K562 (cell line): ENCODE measurements at regions not wholly inside any gene's neighbourhood (a gene's known extent, or its start where the extent isn't known, plus 50 kb on each side); places are given as distances from the start of the nearest gene placed in this dataset.

Experiments used
- ATAC-seq: fragments of 200-7000 bp; cut with Tn5 transposase; 3 replicates; pipeline ENCODE4 v1.9.1; 2020; ENCODE audit warnings: moderate library complexity
- BruUV-seq: library from RNA; stranded (reverse); fragments of 400-500 nt; replicated peaks from 2 replicates; lab custom pipeline; 2021; lab: Mats Ljungman, UMichigan
- CTCF ChIA-PET: fragments of 300-600 bp; formaldehyde crosslinking; extraction: SDS; loops from one replicate; lab custom pipeline; 2021; ENCODE audit warnings: low intra/inter-chr PET ratio; lab: Yijun Ruan, JAX
- POLR2A ChIA-PET: fragments of 300-600, 350-650 bp; sonication (Branson Sonifier 250); formaldehyde crosslinking; extraction: SDS; loops from one replicate; lab custom pipeline; 2021; ENCODE audit warnings: antibody characterized with exemption, inconsistent platforms; lab: Yijun Ruan, JAX
- DNase-seq, 4 experiments: peaks; one replicate each; pipeline versions ENCODE4 v3.0.0 to v3.0.0-alpha.2; 2011 to 2018; ENCODE audit warnings: low spot score in 3 of 4, mixed read lengths in 3 of 4; ENCODE audit errors: extremely low read depth in 1 of 4
- FAIRE-seq: peaks from 2 replicates; lab custom pipeline; 2011; peaks lifted over from hg19 to GRCh38; lab: Jason Lieb, UNC
- H2AFZ ChIP-seq: 2 replicates; pipeline ENCODE4 v1.6.0; 2011; ENCODE audit warnings: low read depth, low read length, control low read depth, inconsistent platforms
- H3K27ac ChIP-seq: fragments of 200-600 bp; 3 replicates; pipeline ENCODE4 v1.8.0; 2011; ENCODE audit warnings: low read depth, mild to moderate bottlenecking, control low read depth, inconsistent platforms, low read length, moderate library complexity, mixed read lengths; ENCODE audit errors: extremely low read depth
- H3K27me3 ChIP-seq, 2 experiments: fragments of 300-600 bp in 1 of 2; 2 replicates in 1 of 2; 3 replicates in 1 of 2; pipeline versions ENCODE4 v1.6.0 to v1.8.0; 2011; ENCODE audit warnings: inconsistent platforms in 2 of 2, low read length in 2 of 2, mild to moderate bottlenecking in 1 of 2, mixed read lengths in 1 of 2, moderate library complexity in 1 of 2; ENCODE audit not compliant: control insufficient read depth in 2 of 2, insufficient read depth in 2 of 2
- H3K36me3 ChIP-seq: fragments of 300-600 bp; 3 replicates; pipeline ENCODE4 v1.8.0; 2011; ENCODE audit warnings: mild to moderate bottlenecking, low read length, inconsistent platforms; ENCODE audit not compliant: control insufficient read depth, insufficient read depth
- H3K4me1 ChIP-seq, 2 experiments: fragments of 200-600 bp in 1 of 2; replicated peaks in 1 of 2; 2 replicates in 1 of 2; 3 replicates in 1 of 2; pipeline versions ENCODE4 v1.5.1 to v1.8.0; 2011; ENCODE audit warnings: inconsistent platforms in 2 of 2, low read length in 2 of 2, mild to moderate bottlenecking in 1 of 2, mixed read lengths in 1 of 2, moderate library complexity in 1 of 2; ENCODE audit not compliant: control insufficient read depth in 2 of 2, insufficient read depth in 2 of 2
- H3K4me2 ChIP-seq: 2 replicates; pipeline ENCODE4 v1.6.1; 2011; ENCODE audit warnings: low read length, control low read depth, inconsistent platforms, mixed read lengths; ENCODE audit not compliant: insufficient read depth
- H3K4me3 ChIP-seq: fragments of 200-600 bp; sonication (generic), shearing (Covaris generic); 2 replicates; pipeline ENCODE4 v1.5.1; 2016; ENCODE audit warnings: control low read depth, inconsistent platforms
- H3K79me2 ChIP-seq: fragments of 200-600 bp; 3 replicates; pipeline ENCODE4 v1.8.0; 2011; ENCODE audit warnings: low read length, inconsistent platforms; ENCODE audit not compliant: control insufficient read depth, insufficient read depth
- H3K9ac ChIP-seq, 2 experiments: 2 replicates each; pipeline versions ENCODE4 v1.6.0 to v1.6.1; 2011; ENCODE audit warnings: low read depth in 2 of 2, low read length in 2 of 2, control low read depth in 1 of 2, inconsistent platforms in 1 of 2, mild to moderate bottlenecking in 1 of 2, mixed read lengths in 1 of 2; ENCODE audit not compliant: insufficient read depth in 1 of 2
- H3K9me1 ChIP-seq: one replicate; pipeline ENCODE4 v1.6.0; 2011; ENCODE audit warnings: inconsistent platforms, mild to moderate bottlenecking, low read length, moderate library complexity; ENCODE audit not compliant: control insufficient read depth, insufficient read depth
- H3K9me3 ChIP-seq: replicated peaks from 2 replicates; pipeline ENCODE4 v1.5.1; 2011; ENCODE audit warnings: low read depth, low read length, inconsistent platforms; ENCODE audit not compliant: control insufficient read depth, insufficient read depth
- H4K20me1 ChIP-seq: replicated peaks from 2 replicates; pipeline ENCODE4 v1.6.1; 2011; ENCODE audit warnings: low read length, inconsistent platforms, mixed read lengths; ENCODE audit not compliant: control insufficient read depth, insufficient read depth
- STAT5A ChIP-seq: IDR thresholded peaks from 2 replicates; pipeline ENCODE4 v1.6.1; 2012; ENCODE audit warnings: low read length, inconsistent platforms, borderline replicate concordance
- ZNF408 ChIP-seq: fragments of 250-450 bp; sonication (Bioruptor Pico); IDR thresholded peaks from 2 replicates; pipeline ENCODE4 v1.4.0; 2020; ENCODE audit warnings: low read depth, mild to moderate bottlenecking, moderate library complexity
- WGBS: fragments of 100-300 bp; shearing (Covaris generic); methylation state at CpG from one replicate; pipeline ENCODE4 v1.1.6; 2016; ENCODE audit warnings: low coverage, mixed read lengths; ENCODE audit not compliant: insufficient coverage; ENCODE audit errors: missing lambda C conversion rate; 5-methylcytosine and 5-hydroxymethylcytosine counted together
- in situ Hi-C: fragments of 300-500 bp; cut with MboI; formaldehyde crosslinking; loops from 4 replicates; pipeline ENCODE4 v1.15.0; 2018; ENCODE audit warnings: inconsistent platforms, mixed read lengths
- intact Hi-C: fragments of 100-400 bp; cut with micrococcal nuclease; formaldehyde crosslinking; loops from 2 replicates; pipeline ENCODE4 v1.14.2; 2022
- TF ChIP-seq, protein P1 (sequence below), 2 experiments: IDR thresholded peaks; 2 replicates each; pipeline ENCODE4 v1.6.1; 2012; ENCODE audit warnings: improper control_type of control experiment in 2 of 2, low read depth in 2 of 2, low read length in 2 of 2, borderline replicate concordance in 1 of 2
- TF ChIP-seq, protein P2 (sequence below), 2 experiments: fragments of 450-650 bp; IDR thresholded peaks; 2 replicates each; pipeline ENCODE4 v1.6.1; 2016; ENCODE audit warnings: mild to moderate bottlenecking in 2 of 2, borderline replicate concordance in 1 of 2, low read depth in 1 of 2, moderate library complexity in 1 of 2
- TF ChIP-seq, protein P3 (sequence below): fragments of 250-450 bp; sonication (Bioruptor Pico); IDR thresholded peaks from 2 replicates; pipeline ENCODE4 v1.4.0; 2020; ENCODE audit warnings: mild to moderate bottlenecking, moderate library complexity, borderline replicate concordance
- TF ChIP-seq, protein P4 (sequence below): fragments of 250-450 bp; sonication (Bioruptor Pico); IDR thresholded peaks from 2 replicates; pipeline ENCODE4 v1.8.0; 2022; ENCODE audit warnings: moderate library complexity, mild to moderate bottlenecking, inconsistent platforms
- TF ChIP-seq, protein P5 (sequence below): fragments of 250-450 bp; sonication (Bioruptor Pico); IDR thresholded peaks from 2 replicates; pipeline ENCODE4 v1.8.0; 2021; ENCODE audit warnings: borderline replicate concordance, mild to moderate bottlenecking, moderate library complexity; ENCODE audit not compliant: poor library complexity, severe bottlenecking

DNA sequence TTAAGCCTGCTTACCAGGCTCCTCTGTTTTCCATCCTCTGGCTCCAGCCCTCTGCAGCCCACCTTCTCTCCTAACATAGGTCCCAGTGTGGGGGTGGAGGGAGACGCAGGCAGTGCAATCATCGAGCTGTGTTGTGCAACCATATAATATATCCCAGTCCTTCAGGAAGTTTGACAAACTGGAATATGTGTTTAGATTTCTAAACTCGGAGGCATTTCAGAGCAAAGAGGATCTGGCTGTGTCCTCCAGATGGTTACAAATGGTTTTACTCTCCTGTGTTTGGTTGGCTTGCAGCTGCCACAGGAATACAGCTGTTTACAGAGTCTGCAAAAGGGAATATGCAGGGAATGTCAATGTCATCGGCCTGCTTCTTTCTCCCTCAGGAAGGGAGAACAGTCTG is 195.3 kb upstream of the LNX1 start:
- H3K36me3 ChIP-seq: no peaks in the 10 kb centered on the region
- intact Hi-C loops (no loop called here), in situ Hi-C loops (no loop called here)
- no peak overlapping the region for H3K27ac ChIP-seq
- CTCF ChIA-PET: no interaction called here
- no peaks in the 10 kb centered on the region; a peak in 2 of 5 replicates for H3K27me3 ChIP-seq
- WGBS: 0% methylated on average over 4 of the region's 4 CpGs
- no peaks in the 10 kb centered on the region for H3K79me2 ChIP-seq
- no peak overlapping the region for H3K4me3 ChIP-seq
- no peaks in the 10 kb centered on the region for H3K9me3 ChIP-seq
- ATAC-seq (no peak), FAIRE-seq (no peak), DNase-seq (no peak)
- H3K4me1 ChIP-seq: no peaks in the 10 kb centered on the region
- H3K9me1 ChIP-seq: no peaks in the 10 kb centered on the region
- H2AFZ ChIP-seq: no peak overlapping the region
- no TSS peak for BruUV-seq
- no peaks in the 10 kb centered on the region for H4K20me1 ChIP-seq
- POLR2A ChIA-PET: no interaction called here
- no peak overlapping the region for H3K4me2 ChIP-seq
- H3K9ac ChIP-seq: no peak overlapping the region
- TF ChIP-seq, protein P1, sequence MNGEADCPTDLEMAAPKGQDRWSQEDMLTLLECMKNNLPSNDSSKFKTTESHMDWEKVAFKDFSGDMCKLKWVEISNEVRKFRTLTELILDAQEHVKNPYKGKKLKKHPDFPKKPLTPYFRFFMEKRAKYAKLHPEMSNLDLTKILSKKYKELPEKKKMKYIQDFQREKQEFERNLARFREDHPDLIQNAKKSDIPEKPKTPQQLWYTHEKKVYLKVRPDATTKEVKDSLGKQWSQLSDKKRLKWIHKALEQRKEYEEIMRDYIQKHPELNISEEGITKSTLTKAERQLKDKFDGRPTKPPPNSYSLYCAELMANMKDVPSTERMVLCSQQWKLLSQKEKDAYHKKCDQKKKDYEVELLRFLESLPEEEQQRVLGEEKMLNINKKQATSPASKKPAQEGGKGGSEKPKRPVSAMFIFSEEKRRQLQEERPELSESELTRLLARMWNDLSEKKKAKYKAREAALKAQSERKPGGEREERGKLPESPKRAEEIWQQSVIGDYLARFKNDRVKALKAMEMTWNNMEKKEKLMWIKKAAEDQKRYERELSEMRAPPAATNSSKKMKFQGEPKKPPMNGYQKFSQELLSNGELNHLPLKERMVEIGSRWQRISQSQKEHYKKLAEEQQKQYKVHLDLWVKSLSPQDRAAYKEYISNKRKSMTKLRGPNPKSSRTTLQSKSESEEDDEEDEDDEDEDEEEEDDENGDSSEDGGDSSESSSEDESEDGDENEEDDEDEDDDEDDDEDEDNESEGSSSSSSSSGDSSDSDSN (IDR thresholded peaks at IDR 0.05; ENCODE audit: borderline replicate concordance in 1 of 2, low read depth in 2 of 2, low read length in 2 of 2): no peak
- TF ChIP-seq, protein P2, sequence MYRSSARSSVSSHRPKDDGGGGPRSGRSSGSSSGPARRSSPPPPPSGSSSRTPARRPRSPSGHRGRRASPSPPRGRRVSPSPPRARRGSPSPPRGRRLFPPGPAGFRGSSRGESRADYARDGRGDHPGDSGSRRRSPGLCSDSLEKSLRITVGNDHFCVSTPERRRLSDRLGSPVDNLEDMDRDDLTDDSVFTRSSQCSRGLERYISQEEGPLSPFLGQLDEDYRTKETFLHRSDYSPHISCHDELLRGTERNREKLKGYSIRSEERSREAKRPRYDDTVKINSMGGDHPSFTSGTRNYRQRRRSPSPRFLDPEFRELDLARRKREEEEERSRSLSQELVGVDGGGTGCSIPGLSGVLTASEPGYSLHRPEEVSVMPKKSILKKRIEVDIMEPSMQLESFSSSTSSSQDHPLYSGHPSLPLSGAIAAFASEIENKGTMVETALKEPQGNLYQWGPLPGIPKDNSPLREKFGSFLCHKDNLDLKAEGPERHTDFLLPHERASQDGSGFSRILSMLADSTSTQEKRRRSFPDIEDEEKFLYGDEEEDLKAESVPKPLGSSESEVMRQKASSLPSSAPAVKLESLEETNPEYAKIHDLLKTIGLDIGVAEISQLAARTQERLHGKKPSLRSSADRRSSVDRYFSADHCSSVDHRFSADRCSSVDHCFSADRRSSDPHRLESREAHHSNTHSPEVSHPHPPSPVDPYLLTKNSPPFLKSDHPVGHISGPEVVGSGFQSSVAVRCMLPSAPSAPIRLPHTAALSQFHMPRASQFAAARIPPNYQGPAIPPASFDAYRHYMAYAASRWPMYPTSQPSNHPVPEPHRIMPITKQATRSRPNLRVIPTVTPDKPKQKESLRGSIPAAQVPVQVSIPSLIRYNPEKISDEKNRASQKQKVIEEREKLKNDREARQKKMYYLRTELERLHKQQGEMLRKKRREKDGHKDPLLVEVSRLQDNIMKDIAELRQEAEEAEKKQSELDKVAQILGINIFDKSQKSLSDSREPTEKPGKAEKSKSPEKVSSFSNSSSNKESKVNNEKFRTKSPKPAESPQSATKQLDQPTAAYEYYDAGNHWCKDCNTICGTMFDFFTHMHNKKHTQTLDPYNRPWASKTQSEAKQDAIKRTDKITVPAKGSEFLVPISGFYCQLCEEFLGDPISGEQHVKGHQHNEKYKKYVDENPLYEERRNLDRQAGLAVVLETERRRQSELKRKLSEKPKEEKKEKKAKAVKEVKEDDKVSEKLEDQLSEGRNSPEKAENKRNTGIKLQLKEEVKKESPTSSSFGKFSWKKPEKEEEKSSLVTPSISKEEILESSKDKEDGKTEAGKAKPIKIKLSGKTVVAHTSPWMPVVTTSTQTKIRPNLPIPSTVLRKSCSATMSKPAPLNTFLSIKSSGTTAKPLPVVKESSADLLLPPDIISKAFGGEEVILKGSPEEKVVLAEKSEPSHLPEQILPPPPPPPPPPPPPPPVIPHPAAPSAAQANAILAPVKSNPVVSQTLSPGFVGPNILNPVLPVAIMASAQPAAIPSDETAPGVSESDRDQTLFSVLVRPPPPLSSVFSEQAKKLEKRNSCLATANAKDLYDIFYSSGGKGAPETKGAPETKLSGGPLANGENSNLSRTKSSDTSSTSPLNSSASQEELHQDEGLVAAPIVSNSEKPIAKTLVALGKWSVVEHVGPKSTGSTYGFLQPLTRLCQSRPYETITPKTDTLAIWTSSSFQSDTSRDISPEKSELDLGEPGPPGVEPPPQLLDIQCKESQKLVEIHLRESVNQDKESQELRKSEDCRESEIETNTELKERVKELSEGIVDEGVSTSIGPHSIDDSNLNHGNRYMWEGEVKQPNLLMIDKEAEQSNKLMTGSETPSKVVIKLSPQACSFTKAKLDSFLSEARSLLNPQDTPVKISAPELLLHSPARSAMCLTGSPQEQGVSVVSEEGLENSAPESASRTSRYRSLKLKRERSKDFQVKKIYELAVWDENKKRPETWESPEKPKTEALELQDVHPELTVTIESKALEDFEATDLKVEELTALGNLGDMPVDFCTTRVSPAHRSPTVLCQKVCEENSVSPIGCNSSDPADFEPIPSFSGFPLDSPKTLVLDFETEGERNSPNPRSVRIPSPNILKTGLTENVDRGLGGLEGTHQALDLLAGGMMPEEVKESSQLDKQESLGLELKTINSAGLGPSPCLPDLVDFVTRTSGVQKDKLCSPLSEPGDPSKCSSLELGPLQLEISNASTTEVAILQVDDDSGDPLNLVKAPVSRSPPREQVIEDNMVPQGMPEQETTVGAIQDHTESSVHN (IDR thresholded peaks at IDR 0.05; ENCODE audit: borderline replicate concordance in 1 of 2, low read depth in 1 of 2): no peak
- TF ChIP-seq, protein P3, sequence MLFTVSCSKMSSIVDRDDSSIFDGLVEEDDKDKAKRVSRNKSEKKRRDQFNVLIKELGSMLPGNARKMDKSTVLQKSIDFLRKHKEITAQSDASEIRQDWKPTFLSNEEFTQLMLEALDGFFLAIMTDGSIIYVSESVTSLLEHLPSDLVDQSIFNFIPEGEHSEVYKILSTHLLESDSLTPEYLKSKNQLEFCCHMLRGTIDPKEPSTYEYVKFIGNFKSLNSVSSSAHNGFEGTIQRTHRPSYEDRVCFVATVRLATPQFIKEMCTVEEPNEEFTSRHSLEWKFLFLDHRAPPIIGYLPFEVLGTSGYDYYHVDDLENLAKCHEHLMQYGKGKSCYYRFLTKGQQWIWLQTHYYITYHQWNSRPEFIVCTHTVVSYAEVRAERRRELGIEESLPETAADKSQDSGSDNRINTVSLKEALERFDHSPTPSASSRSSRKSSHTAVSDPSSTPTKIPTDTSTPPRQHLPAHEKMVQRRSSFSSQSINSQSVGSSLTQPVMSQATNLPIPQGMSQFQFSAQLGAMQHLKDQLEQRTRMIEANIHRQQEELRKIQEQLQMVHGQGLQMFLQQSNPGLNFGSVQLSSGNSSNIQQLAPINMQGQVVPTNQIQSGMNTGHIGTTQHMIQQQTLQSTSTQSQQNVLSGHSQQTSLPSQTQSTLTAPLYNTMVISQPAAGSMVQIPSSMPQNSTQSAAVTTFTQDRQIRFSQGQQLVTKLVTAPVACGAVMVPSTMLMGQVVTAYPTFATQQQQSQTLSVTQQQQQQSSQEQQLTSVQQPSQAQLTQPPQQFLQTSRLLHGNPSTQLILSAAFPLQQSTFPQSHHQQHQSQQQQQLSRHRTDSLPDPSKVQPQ (CRISPR knock-in tag): no peak
- no peak for TF ChIP-seq ZNF408 (CRISPR knock-in tag)
- TF ChIP-seq, protein P4, sequence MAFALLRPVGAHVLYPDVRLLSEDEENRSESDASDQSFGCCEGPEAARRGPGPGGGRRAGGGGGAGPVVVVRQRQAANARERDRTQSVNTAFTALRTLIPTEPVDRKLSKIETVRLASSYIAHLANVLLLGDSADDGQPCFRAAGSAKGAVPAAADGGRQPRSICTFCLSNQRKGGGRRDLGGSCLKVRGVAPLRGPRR (CRISPR knock-in tag): no peak
- TF ChIP-seq, protein P5, sequence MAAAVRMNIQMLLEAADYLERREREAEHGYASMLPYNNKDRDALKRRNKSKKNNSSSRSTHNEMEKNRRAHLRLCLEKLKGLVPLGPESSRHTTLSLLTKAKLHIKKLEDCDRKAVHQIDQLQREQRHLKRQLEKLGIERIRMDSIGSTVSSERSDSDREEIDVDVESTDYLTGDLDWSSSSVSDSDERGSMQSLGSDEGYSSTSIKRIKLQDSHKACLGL: no peak
- no peak for TF ChIP-seq STAT5A
